Stimulated activated CD4-positive, alpha-beta T cell treated with anti-CD3 and anti-CD28 coated beads, Interleukin-4, amount 100 ng/mL, for 48 hours (primary cell): ENCODE measurements at regions not wholly inside any gene's neighbourhood (a gene's known extent, or its start where the extent isn't known, plus 50 kb on each side); places are given as distances from the start of the nearest gene placed in this dataset.

ENCODE experiments used
- DNase-seq, 2 donors: peaks; one replicate each; pipeline ENCODE4 v3.0.0-alpha.2; 2020; ENCODE audit warnings: low read depth in 2 of 2

- DNase-seq, result no peak
Measured at GRCh38 chr1:115577513-115577912, 64.3 kb upstream of the VANGL1 start.

- no peak for DNase-seq
Measured at GRCh38 chr1:115575661-115576060, 66.1 kb upstream of the VANGL1 start.

GRCh38 chr1:115572710-115573109, 69.1 kb upstream of the VANGL1 start:
- no peak for DNase-seq

DNA sequence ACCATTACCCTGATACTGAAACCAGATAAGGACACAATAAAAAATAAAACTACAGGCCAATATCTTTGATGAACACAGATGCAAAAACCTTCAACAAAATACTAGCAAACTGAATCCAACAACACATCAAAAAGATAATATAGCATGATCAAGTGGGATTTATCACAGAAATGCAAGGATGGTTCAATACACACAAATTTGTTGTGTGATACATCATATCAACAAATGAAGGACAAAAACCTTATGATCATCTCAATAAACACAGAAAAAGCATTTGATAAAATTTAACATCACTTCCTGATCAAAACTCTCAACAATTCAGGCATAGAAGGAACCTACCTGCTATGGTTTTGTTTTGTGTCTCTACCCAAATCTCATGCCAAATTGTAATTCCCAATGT, 74.3 kb upstream of the VANGL1 start:
- no peak for DNase-seq

DNA sequence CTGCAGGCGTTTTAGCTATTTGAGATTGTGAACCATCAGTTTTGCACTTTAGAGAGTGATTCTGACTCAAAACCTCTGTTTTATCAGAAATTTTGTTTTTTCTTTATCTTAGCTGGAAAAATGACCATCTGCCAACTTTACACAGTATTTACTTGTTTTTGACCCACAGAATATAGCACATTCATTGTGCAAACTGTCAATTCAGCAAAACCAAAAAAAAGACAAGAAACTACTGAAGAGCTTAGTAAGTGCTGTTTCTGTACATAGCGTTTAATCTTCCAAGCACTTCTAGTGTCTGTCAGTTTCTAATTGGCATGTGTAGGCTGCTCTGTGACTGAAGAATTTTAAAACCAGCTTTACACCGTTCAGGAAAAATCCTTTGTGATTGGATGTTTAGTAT, 76.0 kb upstream of the VANGL1 start:
- DNase-seq, result no peak

- DNase-seq, result no peak
Measured at GRCh38 chr1:115565353-115565752, 76.4 kb upstream of the VANGL1 start.

DNA sequence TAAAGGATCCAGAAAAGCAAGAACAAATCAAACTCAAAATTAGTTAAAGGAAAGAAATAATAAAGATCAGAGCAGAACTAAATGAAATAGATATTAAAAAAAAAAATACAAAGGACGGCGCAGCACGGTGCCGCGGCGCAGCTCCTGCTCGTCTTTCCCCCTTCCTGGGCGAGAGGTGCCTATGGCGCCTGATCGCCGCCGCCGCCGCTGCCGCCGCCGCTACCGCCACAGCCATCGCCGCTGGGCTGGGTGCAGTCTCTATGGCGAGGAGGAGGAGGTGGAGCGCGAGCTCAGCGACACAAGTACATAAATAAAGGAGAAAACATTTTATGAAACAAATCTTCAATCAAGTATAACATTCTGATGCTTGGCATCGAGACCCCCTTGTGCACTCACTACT, 77.6 kb upstream of the VANGL1 start:
- DNase-seq, result no peak

- DNase-seq, result no peak
Measured at GRCh38 chr1:115560027-115560426, 81.7 kb upstream of the VANGL1 start.

DNA sequence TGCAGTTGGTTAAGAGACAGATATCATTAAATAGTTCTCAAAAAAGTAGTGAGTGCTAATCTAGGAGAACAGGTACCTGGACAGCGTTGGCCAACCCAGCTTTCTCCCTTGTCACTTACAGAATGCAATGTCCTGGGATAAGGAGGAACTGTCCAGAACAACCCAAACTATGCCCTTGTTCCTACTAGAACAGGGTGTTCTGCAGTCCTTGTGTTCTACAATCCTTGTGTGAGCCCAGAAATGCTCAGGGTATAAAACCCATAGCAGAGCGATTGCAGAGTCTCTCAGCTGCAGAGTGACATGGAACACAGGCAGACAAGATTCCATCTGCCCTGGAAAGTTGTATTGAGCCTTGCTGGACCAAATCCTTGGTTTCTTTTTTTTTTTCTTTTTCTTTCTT, 83.5 kb upstream of the VANGL1 start:
- no peak for DNase-seq

- no peak for DNase-seq
Measured at GRCh38 chr1:115557715-115558114, 84.1 kb upstream of the VANGL1 start.

GRCh38 chr1:115556236-115556635, 85.5 kb upstream of the VANGL1 start:
- no peak for DNase-seq

DNA sequence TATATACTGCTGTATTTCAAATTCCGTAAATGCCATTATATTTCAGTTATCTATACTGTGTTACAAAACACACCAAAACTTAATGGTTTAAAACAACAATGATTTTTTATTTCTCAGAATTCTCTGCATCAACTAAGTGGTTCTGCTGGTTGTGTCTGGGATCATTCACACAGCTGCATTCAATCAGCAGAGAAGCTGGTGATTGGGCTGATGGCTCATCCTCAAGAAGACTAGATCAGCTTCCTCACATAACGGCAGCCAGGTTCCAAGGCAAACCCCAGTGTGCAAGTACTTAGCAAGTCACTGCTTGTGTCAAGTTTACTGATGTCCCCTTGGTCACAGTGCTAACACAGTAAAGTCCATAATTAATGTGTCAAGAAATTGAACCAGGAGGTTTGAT, 86.3 kb upstream of the VANGL1 start:
- no peak for DNase-seq

- no peak for DNase-seq
Measured at GRCh38 chr1:115547696-115548095, 94.1 kb upstream of the VANGL1 start.

GRCh38 chr1:115546846-115547245, 94.9 kb upstream of the VANGL1 start:
- no peak for DNase-seq

DNA sequence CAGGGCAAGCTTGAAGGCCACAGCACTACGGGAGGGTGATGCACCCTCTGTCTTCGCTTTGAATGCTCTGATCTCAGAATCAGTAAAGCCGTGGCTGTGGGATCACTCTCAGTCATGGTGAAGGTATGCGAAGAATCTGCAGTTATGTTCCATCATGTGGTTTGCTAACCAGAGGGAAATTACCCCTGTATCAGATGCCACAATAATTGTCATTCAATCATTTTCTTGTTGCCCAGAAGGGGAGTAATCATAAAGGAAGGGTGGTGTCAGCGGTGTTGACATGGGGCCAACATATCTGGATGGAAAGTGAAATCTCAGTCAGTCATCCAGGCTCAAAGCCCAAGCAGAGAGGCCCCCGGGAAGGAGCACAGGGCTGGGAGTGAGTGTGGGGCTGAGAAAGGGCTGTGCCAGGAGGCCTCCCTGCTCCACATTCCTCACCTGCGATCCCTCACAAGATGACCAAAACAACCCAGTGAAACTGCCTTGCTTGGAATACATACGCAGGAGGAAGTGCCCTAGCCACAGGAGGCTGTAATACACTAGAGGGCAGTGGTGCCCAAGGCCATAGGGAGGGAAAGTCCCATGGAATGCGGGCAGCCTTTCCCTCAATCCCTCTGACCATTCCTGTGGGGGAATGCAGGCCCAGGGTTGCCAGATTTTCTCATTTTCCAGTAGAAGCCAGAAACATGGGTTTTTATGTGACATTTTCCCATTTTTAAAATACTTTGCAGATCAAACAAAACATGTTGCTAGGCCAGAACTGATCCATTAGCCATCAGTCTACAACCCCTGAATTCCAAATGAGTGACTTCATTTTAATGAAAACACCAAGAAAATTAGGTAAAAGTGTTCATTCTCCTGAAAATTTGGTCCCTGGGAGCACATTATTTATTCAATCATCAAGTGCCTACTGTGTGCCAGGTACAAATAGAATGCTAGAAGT, 95.7 kb upstream of the VANGL1 start:
- no peak for DNase-seq

- no peak for DNase-seq
Measured at GRCh38 chr1:115545096-115545720, 96.6 kb upstream of the VANGL1 start.

- DNase-seq, result no peak
Measured at GRCh38 chr1:115544131-115544530, 97.6 kb upstream of the VANGL1 start.

DNA sequence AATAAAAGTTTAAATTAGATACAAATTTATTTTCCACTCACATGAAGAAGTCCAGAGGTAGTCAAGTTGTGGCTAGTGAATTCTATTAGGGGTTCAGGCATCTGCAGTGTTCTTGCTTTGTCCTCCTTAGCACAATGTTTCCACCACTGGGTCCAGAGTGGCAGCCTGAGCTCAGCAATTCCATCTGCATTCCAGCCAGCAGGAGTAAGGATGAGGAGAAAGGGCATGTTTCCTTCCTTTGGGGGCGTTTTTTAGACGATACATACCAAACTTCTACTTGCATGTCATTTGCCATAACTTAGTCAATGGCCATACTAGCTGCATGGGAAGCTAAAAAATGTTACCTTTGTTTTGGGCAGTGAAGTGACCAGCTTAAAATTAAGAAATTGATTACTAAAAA, 98.5 kb upstream of the VANGL1 start:
- DNase-seq, result no peak

DNA sequence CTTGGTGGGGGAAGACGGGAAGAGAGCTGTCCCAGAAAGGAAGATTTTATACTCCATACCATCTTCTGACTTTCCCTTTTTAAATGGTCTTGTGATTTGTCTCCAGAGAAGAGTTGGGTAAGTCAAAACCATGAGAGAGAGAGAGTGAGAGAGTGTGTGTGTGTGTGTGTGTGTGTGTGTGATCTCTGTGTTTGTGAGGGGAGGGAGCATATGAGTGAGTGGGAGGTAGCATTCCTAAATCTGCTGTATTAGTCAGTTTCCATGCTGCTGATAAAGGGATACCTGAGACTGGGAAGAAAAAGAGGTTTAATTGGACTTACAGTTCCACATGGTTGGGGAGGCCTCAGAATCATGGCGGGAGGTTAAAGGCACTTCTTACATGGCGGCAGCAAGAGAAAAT, 102.0 kb upstream of the VANGL1 start:
- no peak for DNase-seq

GRCh38 chr1:115539061-115539460, 102.7 kb upstream of the VANGL1 start:
- DNase-seq, result no peak

- DNase-seq, result no peak
Measured at GRCh38 chr1:115538579-115538978, 103.2 kb upstream of the VANGL1 start.

GRCh38 chr1:115537415-115537814, 104.4 kb upstream of the VANGL1 start:
- no peak for DNase-seq

DNA sequence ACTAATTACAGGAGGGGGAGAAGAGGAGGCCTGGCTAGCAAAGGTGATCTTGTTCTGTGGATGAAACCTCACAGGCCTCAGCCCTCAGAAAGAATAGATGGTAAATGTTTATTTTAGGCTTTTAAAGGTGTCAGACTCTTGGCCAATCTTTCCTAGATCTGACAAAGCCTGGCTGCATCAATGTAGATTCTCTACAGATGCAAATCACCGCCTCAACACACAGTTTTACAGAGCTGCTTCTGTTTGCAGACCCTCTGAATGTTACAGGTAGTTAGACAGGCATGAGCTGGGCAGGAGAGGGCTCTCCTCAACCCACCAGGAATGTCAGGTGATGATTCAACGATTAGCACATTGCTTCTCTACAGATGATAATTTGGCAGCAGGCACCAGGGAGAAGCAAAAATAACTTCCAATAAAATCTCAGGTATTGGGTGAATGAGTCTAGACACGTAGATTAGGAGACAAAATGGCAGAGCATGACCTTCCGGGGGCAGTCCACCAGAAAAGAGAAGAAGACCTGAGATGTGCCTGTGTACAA, 105.4 kb upstream of the VANGL1 start:
- DNase-seq, result no peak
